HG03575 (cell line): ENCODE measurements at regions not wholly inside any gene's neighbourhood (a gene's known extent, or its start where the extent isn't known, plus 50 kb on each side); places are given as distances from the start of the nearest gene placed in this dataset.

Experiments
- ATAC-seq: cut with Tn5 transposase; IDR thresholded peaks from one replicate; pipeline ENCODE4 v1.9.1; 2021; ENCODE audit not compliant: unreplicated experiment, insufficient number of reproducible peaks, low FRiP score; ENCODE audit errors: extremely low read depth

DNA sequence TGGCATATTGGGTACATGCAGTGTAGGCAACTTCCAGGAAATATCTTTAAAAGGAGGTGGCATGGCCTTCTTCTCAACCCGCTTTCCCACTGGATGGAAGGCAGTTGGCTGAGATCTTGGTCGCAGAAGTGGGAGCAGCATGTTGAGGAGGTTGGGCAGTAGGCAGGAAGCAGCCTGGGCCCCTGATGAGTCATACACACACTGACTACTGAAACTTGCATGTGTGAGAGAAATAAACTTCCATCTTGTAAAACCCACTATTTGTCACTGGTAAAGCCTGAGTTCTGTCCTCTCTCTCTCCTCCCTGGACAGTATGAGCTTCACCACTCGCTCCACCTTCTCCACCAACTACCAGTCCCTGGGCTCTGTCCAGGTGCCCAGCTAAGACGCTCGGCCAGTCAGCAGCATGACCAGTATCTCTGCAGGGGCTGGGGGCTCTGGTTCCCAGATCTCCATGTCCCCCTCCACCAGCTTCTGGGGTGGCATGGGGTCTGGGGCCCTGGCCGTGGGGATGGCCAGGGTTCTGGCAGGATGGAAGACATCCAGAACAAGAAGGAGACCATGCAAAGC is 233.8 kb upstream of the SPRED2 start:
- ATAC-seq = peak; percentile 99

GRCh38 chr2:65664931-65665330 is 232.5 kb upstream of the SPRED2 start:
- no peak for ATAC-seq

GRCh38 chr2:65663831-65664407 is 231.5 kb upstream of the SPRED2 start:
- ATAC-seq = no peak

GRCh38 chr2:65662654-65663432 is 230.4 kb upstream of the SPRED2 start:
- ATAC-seq = no peak

GRCh38 chr2:65661980-65662653 is 229.7 kb upstream of the SPRED2 start:
- ATAC-seq = no peak

DNA sequence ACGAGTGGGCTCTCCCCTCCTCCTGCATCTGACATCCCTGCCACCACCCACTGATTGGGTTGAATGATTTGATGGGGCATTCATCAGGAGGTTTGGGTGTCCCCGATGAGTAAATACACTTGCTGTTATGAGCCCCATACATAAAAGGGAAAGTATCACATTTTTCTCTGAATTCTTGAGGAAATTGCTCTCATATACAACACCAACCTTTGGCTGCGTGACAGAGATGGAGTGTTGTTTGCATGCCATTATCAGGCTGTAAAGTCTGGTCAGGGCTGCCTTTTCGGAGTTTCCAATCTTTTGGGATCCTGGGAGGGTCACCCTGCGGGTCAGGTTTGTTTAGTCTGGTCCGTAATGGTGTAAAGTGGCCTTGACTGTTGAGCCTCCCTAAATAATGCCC is 227.9 kb upstream of the SPRED2 start:
- ATAC-seq = no peak

DNA sequence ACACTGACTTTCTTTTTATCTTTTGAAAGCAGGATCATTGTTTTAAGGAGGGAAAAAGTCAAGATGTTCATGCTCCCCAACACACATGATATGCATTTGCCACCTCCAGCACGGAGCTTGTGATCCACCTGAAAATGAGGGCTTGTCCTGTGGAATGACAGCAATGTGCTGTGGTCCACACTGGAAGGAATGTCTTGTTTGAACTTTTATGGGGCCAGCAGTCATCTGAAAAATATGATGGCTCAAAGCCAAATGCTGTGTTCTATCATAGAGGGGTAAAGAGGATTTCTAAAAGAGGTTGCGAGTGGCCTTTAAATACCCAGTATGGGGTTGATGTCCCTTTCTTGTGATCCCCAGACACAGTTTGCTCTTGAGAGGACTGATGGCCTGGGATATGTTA is 226.5 kb upstream of the SPRED2 start:
- no peak for ATAC-seq

GRCh38 chr2:65658266-65658665 is 225.9 kb upstream of the SPRED2 start:
- ATAC-seq = no peak

DNA sequence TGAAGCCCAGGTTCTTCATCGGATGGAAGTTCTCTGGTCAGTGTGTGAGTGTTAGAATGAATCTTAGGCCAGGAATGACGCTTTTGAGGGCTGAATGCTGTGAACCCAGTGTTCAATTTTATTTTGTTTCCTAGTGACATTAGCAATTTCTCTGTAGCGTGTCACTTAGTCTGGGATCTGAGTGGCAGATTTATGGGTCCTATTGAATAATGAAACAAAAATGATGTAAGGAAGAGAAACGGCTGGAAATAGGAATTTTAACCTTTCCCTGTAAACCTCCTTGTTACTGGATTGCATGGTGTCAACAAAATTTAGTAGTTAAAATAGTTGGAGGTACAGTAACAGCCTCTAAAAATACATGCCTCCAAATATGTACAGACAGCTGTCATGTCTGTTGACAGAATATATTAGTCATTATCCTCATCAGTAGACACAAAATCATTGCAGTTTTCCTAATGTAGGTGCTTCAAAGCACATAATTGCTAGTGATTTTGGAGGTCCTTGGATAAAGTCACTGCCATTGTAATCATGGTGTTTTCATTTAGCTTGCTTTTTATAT is 223.8 kb upstream of the SPRED2 start:
- ATAC-seq = no peak

DNA sequence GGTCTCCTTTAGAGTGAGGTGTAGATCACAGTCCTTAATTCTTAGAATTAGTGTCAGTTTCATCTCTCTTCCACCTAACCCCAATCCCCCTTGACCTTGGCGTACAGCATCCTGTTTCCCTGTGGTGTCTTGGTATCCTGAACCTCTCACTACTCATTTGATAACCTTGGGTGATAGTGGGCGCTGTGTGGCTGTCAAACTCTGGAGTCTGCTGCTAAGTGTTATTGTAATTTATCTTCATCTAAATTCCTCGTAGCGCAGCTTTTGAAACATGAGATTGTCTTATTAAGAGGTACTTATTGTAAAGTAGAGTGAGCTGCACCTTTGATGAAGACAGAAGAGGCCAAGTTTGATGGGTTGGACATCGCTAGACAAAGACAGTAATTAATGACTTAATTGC is 222.6 kb upstream of the SPRED2 start:
- no peak for ATAC-seq

GRCh38 chr2:65654496-65654895 is 222.1 kb upstream of the SPRED2 start:
- ATAC-seq = no peak

DNA sequence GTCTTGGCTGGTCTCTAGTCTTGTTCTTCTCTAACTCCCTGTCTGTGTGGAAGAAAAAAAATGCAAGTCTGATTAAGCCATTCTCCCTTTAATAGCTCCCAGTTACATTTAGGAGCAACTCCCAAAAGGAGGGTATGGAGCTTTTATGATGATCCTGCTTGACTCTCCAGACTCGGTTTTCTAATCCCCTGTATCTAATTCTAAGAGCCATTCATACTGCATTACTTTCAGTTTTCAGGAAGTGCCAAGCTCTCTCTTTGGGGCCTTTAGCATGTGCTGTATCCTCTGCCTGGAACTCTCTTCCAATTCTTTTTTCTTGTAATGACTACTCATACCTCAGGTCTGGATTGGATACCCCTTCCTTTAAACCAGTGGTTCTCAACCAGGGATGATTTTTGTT is 219.7 kb upstream of the SPRED2 start:
- ATAC-seq = no peak

GRCh38 chr2:65649811-65650589 is 217.6 kb upstream of the SPRED2 start:
- ATAC-seq = no peak

DNA sequence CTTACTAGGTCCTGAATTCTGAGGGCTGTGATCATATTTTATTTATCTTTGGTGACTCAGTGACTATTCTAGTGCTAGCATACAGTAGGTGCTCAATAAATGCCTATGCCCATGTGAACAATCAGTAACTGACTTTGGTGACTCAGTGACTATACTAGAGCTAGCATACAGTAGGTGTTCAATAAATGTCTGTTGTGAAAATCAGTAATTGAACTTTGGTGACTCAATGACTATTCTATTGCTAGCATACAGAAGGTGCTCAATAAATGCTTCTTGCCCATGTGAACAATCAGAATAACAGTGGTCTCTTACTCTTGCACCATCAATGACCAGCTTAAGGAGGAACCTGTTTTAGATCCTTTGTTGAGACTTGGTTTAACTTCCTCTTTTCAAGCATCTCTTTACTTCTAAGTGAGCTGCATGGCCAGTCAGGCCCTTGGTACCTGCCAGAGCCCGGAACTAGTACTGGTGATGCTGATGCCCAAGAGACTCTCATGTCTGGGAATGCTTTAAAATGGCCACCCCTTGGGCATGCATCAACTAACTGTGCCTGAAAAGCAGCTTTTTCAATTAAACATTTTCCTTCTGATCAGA is 214.9 kb upstream of the SPRED2 start:
- ATAC-seq = no peak

DNA sequence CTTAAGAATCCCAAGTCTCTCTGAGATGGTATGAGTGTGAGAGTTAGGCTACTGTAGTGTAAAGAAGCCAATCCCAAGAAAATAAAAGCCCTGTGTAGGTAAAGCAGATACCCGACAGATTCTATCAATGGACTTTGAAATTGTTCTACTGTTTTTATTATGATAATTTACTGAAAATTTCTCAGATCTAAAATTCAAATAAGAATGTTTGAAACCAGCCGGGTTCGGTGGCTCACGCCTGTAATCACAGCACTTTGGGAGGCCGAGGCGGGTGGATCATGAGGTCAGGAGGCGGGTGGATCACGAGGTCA is 208.3 kb upstream of the SPRED2 start:
- no peak for ATAC-seq

DNA sequence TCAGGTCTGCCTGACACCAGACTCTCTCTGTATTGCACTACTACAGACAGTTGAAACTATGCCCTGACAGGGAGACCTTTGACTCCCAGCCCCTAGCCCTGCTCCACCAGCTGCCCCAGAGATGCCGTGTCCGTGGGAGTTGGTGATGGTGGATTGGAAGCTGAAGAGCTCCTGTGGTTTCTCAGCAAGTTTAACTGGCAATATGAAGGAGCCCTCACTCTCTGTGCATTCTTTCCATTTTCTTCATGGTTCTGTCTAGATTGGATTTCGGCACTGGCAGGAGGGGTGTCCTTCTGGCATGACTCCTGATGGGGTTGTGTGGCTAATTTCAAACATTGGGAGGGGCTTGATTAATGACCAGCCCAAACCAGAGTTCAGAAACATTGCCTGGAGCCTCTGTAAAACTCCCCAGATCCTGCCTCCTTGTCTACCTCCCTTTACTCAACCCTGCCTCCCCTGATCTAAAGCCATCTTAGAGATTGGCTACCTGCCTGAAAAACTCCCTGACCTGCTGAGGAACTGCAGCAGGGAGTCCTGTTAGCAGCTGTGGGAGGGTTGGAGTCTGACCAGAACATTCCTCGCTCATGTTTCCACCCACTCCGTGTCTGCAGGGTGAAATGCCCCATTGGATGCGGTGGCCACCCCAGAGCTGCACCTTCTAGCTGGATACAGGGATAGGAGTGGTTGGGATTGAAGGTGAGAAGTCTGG is 206.9 kb upstream of the SPRED2 start:
- no peak for ATAC-seq

GRCh38 chr2:65638443-65638842 is 206.0 kb upstream of the SPRED2 start:
- no peak for ATAC-seq

DNA sequence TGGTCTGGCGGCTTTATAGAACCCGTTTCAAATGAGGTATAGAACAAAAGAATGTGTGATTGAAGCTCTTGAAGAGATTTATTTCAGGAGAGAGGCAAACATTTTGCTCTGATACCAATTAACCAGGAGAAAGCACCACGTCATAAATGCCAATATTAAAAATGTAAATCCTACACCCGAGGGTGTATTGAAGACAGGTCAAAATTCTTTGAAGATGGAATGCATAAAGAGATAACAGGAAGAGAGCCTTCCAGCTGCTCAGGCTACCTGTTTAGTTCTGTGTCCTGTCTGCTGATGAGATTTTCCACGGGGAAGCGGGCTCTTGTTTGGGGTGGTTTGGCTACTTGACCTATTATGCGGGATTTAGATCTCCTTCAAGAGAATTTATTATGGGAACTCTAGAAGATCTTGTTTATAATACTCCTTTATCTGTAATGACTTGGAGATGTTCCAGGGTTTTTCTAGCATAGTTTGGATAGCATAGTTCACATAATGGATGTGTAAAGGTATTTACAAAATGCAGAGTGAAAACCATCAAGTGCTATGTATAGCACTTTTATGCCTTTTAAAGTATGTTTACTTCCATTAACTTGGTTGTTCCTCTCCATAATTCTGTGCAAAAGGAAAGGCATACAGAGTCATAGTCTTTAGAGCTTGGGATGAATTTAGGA is 204.5 kb upstream of the SPRED2 start:
- ATAC-seq = no peak
